OCI-LY7 (cell line): ENCODE measurements at regions not wholly inside any gene's neighbourhood (a gene's known extent, or its start where the extent isn't known, plus 50 kb on each side); places are given as distances from the start of the nearest gene placed in this dataset.

Experiments used
- BruUV-seq: library from RNA; stranded (reverse); fragments of 400-500 nt; replicated peaks from 2 replicates; lab custom pipeline; 2021; lab: Mats Ljungman, UMichigan
- CTCF ChIA-PET: fragments of 300-600 bp; sonication (Branson Sonifier 250); formaldehyde crosslinking; loops from one replicate; lab custom pipeline; 2022; ENCODE audit warnings: antibody characterized with exemption; ENCODE audit not compliant: unreplicated experiment; lab: Charles Lee
- POLR2A ChIA-PET: fragments of 300-600 bp; sonication (Branson Sonifier 250); formaldehyde crosslinking; loops from one replicate; lab custom pipeline; 2022; ENCODE audit warnings: antibody characterized with exemption; lab: Charles Lee
- DNase-seq: peaks from one replicate; pipeline ENCODE4 v3.0.0-alpha.2; 2015; ENCODE audit warnings: low spot score
- H2AFZ ChIP-seq: fragments of 200-600 bp; sonication (generic), shearing (Covaris generic); 2 replicates; pipeline ENCODE4 v1.6.1; 2014; ENCODE audit warnings: mild to moderate bottlenecking, antibody characterized with exemption, low read length, moderate library complexity
- H3K27ac ChIP-seq: fragments of 200-600 bp; sonication (generic); 2 replicates; pipeline ENCODE4 v1.5.1; 2014; ENCODE audit warnings: mixed run types, low read depth, mild to moderate bottlenecking, moderate library complexity, low read length, inconsistent platforms; ENCODE audit not compliant: poor library complexity, severe bottlenecking
- H3K36me3 ChIP-seq: fragments of 200-600 bp; sonication (generic); 2 replicates; pipeline ENCODE4 v1.6.1; 2014; ENCODE audit warnings: mild to moderate bottlenecking, antibody characterized with exemption, low read length, moderate library complexity, mixed read lengths; ENCODE audit not compliant: insufficient read depth
- H3K4me1 ChIP-seq: fragments of 200-600 bp; sonication (generic); 2 replicates; pipeline ENCODE4 v1.5.1; 2014; ENCODE audit warnings: mild to moderate bottlenecking, low read length; ENCODE audit not compliant: insufficient read depth, poor library complexity, severe bottlenecking
- H3K4me2 ChIP-seq: fragments of 200-600 bp; sonication (generic); 2 replicates; pipeline ENCODE4 v1.6.1; 2014; ENCODE audit warnings: mild to moderate bottlenecking, low read length
- H3K4me3 ChIP-seq: fragments of 200-600 bp; sonication (generic); 2 replicates; pipeline ENCODE4 v1.5.1; 2014; ENCODE audit warnings: mild to moderate bottlenecking, low read depth, low read length; ENCODE audit not compliant: poor library complexity, severe bottlenecking
- H3K79me2 ChIP-seq: fragments of 200-600 bp; sonication (generic); 2 replicates; pipeline ENCODE4 v1.6.1; 2016; ENCODE audit warnings: low read depth, mild to moderate bottlenecking, low read length, moderate library complexity, mixed read lengths; ENCODE audit not compliant: insufficient read depth
- H3K9me2 ChIP-seq: fragments of 200-600 bp; sonication (generic); 2 replicates; pipeline ENCODE4 v1.6.1; 2016; ENCODE audit warnings: mild to moderate bottlenecking, low read length, mixed read lengths; ENCODE audit not compliant: insufficient read depth
- H3K9me3 ChIP-seq: fragments of 200-600 bp; sonication (generic); 2 replicates; pipeline ENCODE4 v1.6.1; 2014; ENCODE audit warnings: mild to moderate bottlenecking, mixed run types, low read length, mixed read lengths
- H4K20me1 ChIP-seq: fragments of 200-600 bp; sonication (generic); 2 replicates; pipeline ENCODE4 v1.6.1; 2014; ENCODE audit warnings: mild to moderate bottlenecking, antibody characterized with exemption, low read length, moderate library complexity, mixed read lengths; ENCODE audit not compliant: insufficient read depth
- EZH2phosphoT487 ChIP-seq: fragments of 200-600 bp; sonication (generic); IDR thresholded peaks from 2 replicates; pipeline ENCODE4 v1.6.1; 2018; ENCODE audit warnings: low read depth, borderline replicate concordance, mild to moderate bottlenecking, mixed run types, antibody characterized with exemption, low read length, moderate library complexity, mixed read lengths
- intact Hi-C: fragments of 100-400 bp; cut with micrococcal nuclease; formaldehyde crosslinking; loops from one replicate; pipeline ENCODE4 v1.10.0; 2022; ENCODE audit not compliant: unreplicated experiment
- TF ChIP-seq, protein P1 (sequence below): fragments of 200-600 bp; sonication (generic); conservative IDR thresholded peaks from 2 replicates; pipeline ENCODE4 v1.5.1; 2014; ENCODE audit warnings: mild to moderate bottlenecking, antibody characterized with exemption, low read length, moderate library complexity, mixed read lengths

DNA sequence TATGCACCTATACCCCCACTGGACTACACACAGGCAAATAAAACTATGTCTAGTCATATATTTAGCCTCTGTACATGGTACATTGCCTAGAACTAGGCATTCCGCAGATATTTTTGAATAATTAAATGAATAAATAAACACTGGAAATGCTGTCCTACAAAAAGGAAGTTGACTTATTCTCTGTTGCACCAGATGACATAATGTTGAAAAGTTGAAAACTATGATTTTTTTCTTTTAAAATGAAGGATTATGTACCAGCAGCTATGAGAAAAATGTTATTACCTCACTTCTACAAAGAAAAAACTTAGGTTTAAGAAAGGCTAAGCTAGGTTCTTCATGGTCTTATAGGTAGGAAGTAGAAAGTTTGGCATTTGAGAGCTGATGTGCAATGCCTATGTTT, 856.6 kb downstream of the METTL15 start:
- TF ChIP-seq, protein P1, sequence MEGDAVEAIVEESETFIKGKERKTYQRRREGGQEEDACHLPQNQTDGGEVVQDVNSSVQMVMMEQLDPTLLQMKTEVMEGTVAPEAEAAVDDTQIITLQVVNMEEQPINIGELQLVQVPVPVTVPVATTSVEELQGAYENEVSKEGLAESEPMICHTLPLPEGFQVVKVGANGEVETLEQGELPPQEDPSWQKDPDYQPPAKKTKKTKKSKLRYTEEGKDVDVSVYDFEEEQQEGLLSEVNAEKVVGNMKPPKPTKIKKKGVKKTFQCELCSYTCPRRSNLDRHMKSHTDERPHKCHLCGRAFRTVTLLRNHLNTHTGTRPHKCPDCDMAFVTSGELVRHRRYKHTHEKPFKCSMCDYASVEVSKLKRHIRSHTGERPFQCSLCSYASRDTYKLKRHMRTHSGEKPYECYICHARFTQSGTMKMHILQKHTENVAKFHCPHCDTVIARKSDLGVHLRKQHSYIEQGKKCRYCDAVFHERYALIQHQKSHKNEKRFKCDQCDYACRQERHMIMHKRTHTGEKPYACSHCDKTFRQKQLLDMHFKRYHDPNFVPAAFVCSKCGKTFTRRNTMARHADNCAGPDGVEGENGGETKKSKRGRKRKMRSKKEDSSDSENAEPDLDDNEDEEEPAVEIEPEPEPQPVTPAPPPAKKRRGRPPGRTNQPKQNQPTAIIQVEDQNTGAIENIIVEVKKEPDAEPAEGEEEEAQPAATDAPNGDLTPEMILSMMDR, result no peak
- TF ChIP-seq EZH2phosphoT487, result no peak
- H4K20me1 ChIP-seq, result no peaks in the 10 kb centered on the region
- DNase-seq, result no peak
- H3K4me3 ChIP-seq, result no peak overlapping the region
- ChIA-PET POLR2A (interaction anchor here (1.0 kb wide), 1 partner anchor 22 kb away, joined by 4 read pairs; no protein-coding TSS in a partner anchor), CTCF (no interaction called here)
- no peaks in the 10 kb centered on the region for H3K4me1 ChIP-seq
- H3K27ac ChIP-seq, result no peak overlapping the region
- H3K9me3 ChIP-seq, result no peaks in the 10 kb centered on the region
- no peaks in the 10 kb centered on the region for H3K9me2 ChIP-seq
- H3K79me2 ChIP-seq, result no peaks in the 10 kb centered on the region
- no peak overlapping the region for H2AFZ ChIP-seq
- H3K4me2 ChIP-seq, result no peak overlapping the region
- intact Hi-C loops, result no loop called here
- BruUV-seq, result no TSS peak
- no peaks in the 10 kb centered on the region for H3K36me3 ChIP-seq

DNA sequence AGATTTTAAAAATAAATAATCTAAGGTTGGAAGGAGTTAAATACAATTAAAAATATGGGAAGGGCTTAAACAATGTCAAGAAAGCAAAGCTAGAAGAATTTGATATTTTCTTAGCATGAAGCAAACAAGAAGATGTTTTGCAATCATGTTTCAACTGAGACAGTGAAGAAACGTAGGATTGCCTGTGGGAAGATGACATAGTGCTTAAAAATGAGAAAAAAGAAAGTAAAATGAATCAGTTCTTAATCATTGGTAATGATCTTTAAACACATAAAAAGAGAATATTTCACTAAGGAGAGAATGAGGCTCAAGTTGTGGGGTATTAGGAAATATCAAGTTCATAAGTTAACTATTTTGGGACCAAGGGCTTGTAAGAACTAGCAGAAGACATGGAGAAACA, 855.0 kb downstream of the METTL15 start:
- Histone ChIP-seq H3K79me2 (no peaks in the 10 kb centered on the region), H4K20me1 (no peaks in the 10 kb centered on the region), H3K4me1 (no peaks in the 10 kb centered on the region), H2AFZ (no peak overlapping the region), H3K27ac (no peak overlapping the region), H3K9me3 (no peaks in the 10 kb centered on the region), H3K9me2 (no peaks in the 10 kb centered on the region), H3K4me2 (no peak overlapping the region), H3K36me3 (no peaks in the 10 kb centered on the region), H3K4me3 (no peak overlapping the region)
- TF ChIP-seq, protein P1, result no peak
- TF ChIP-seq EZH2phosphoT487, result no peak
- ChIA-PET CTCF (no interaction called here), POLR2A (no interaction called here)
- no peak for DNase-seq
- no TSS peak for BruUV-seq
- intact Hi-C loops, result no loop called here

DNA sequence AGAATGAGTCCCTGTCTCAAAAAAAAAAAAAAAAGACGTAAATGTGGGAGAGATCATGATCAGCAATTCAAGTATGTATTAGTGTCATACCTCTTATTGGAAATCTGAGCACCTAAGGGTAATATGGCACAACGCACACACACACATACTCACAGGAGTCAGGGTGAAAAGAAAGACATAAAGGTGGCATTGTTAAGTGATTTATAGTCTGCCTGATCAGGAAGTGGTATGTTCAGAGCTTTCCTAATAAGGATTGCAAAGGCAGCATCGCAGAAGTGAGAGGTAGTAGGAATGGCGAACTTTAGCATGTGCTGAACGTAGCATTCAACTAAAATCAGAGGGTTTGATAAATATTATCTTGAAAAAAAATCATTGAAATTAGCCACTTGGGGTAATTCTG, 854.3 kb downstream of the METTL15 start:
- Histone ChIP-seq H3K79me2 (no peaks in the 10 kb centered on the region), H4K20me1 (no peaks in the 10 kb centered on the region), H3K27ac (no peak overlapping the region), H3K9me2 (no peaks in the 10 kb centered on the region), H3K4me3 (no peak overlapping the region), H3K9me3 (no peaks in the 10 kb centered on the region), H3K4me1 (no peaks in the 10 kb centered on the region), H3K4me2 (no peak overlapping the region), H2AFZ (no peak overlapping the region), H3K36me3 (no peaks in the 10 kb centered on the region)
- POLR2A ChIA-PET, result no interaction called here
- no TSS peak for BruUV-seq
- intact Hi-C loops, result no loop called here
- CTCF ChIA-PET, result no interaction called here
- no peak for DNase-seq
- TF ChIP-seq EZH2phosphoT487, result no peak
- TF ChIP-seq, protein P1, result no peak
